ENCODE measurements at regions not wholly inside any gene's neighbourhood (a gene's known extent, or its start where the extent isn't known, plus 50 kb on each side); places are given as distances from the start of the nearest gene placed in this dataset.

DNA sequence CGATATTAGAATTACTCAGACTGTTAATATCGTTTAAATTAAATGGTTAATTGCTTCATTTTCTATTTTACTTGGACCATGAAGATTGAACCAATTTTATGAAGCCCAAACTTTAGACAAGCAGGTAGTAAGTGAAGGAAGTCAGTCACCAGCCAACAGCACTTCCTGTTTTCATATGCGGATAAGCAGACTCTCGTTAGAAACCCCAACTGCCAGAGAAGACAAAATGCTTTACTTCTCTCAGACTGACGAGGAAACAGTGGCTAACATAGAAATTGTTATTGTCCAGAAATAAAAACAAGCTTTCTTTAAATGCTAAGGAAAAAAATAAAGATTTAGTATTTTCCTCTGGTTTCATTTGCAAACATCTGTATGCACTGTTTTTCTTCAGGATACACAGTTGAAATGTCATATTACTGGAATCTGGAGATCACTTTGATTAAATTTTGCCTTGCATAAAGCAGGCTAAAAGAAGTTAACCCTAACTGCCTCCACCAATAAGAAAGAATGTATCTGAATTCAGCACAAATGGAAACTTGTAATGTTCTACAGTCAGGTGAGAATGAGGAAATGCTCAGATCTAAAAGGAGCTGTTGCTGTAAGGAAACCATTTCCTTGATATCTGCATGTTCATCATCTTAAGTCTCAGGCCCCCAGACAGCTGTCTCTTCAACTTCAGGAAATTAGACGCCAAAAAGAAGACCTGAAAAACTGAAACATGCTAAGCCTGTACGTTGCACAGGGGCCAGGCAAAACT is 129.8 kb upstream of the SAMSN1 start:
- TF ChIP-seq, protein P1, sequence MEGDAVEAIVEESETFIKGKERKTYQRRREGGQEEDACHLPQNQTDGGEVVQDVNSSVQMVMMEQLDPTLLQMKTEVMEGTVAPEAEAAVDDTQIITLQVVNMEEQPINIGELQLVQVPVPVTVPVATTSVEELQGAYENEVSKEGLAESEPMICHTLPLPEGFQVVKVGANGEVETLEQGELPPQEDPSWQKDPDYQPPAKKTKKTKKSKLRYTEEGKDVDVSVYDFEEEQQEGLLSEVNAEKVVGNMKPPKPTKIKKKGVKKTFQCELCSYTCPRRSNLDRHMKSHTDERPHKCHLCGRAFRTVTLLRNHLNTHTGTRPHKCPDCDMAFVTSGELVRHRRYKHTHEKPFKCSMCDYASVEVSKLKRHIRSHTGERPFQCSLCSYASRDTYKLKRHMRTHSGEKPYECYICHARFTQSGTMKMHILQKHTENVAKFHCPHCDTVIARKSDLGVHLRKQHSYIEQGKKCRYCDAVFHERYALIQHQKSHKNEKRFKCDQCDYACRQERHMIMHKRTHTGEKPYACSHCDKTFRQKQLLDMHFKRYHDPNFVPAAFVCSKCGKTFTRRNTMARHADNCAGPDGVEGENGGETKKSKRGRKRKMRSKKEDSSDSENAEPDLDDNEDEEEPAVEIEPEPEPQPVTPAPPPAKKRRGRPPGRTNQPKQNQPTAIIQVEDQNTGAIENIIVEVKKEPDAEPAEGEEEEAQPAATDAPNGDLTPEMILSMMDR (conservative IDR thresholded peaks at IDR 0.05 in 1 of 2, IDR thresholded peaks at IDR 0.05 in 1 of 2; ENCODE audit: extremely low read depth in 1 of 2, insufficient read depth in 1 of 2, low read depth in 1 of 2, low read length in 2 of 2) = no peak
- TF ChIP-seq EZH2 (IDR thresholded peaks at IDR 0.05; ENCODE audit: borderline replicate concordance, low read length) = no peak

Measured in mammary epithelial cell (primary cell).